GM12878 (cell line): ENCODE measurements at regions not wholly inside any gene's neighbourhood (a gene's known extent, or its start where the extent isn't known, plus 50 kb on each side); places are given as distances from the start of the nearest gene placed in this dataset.

Source experiments
- ATAC-seq: fragments of 200-7000 bp; cut with Tn5 transposase; 3 replicates; pipeline ENCODE4 v1.9.1; 2020; ENCODE audit warnings: mild to moderate bottlenecking, moderate library complexity
- BruUV-seq: library from RNA; stranded (reverse); fragments of 400-500 nt; replicated peaks from 2 replicates; lab custom pipeline; 2021; lab: Mats Ljungman, UMichigan
- CTCF ChIA-PET: fragments of 300-600 bp; sonication (Branson Sonifier 250); formaldehyde crosslinking; extraction: SDS; loops from one replicate; lab custom pipeline; 2021; ENCODE audit warnings: inconsistent platforms; lab: Yijun Ruan, JAX
- POLR2A ChIA-PET: fragments of 350-600 bp; formaldehyde crosslinking; extraction: SDS; loops from one replicate; lab custom pipeline; 2021; ENCODE audit warnings: inconsistent platforms; lab: Charles Lee
- RAD21 ChIA-PET: fragments of 300-600 bp; sonication (Branson Sonifier 250); formaldehyde crosslinking; loops from one replicate; lab custom pipeline; 2023; ENCODE audit warnings: antibody characterized with exemption; ENCODE audit not compliant: unreplicated experiment; lab: Charles Lee
- SMC1A ChIA-PET: fragments of 300-600 bp; sonication (Branson Sonifier 250); formaldehyde crosslinking; loops from one replicate; lab custom pipeline; 2023; ENCODE audit not compliant: unreplicated experiment, uncharacterized antibody; lab: Charles Lee
- DNase-seq: peaks from one replicate; pipeline ENCODE4 v3.0.0-alpha.2; 2011; ENCODE audit warnings: low read depth, low spot score
- FAIRE-seq: peaks from 3 replicates; lab custom pipeline; 2011; peaks lifted over from hg19 to GRCh38; lab: Jason Lieb, UNC
- H2AFZ ChIP-seq: 2 replicates; pipeline ENCODE4 v1.6.0; 2011; ENCODE audit warnings: low read depth, low read length, control low read depth; ENCODE audit not compliant: control insufficient read depth
- H3K27ac ChIP-seq: 2 replicates; pipeline ENCODE4 v1.5.1; 2011; ENCODE audit warnings: control low read depth; ENCODE audit not compliant: control insufficient read depth, insufficient read depth
- H3K27me3 ChIP-seq, 2 experiments: replicated peaks in 1 of 2; 2 replicates each; pipeline versions ENCODE4 v1.6.0 to v1.6.1; 2011; ENCODE audit warnings: low read length in 1 of 2; ENCODE audit not compliant: control insufficient read depth in 2 of 2, insufficient read depth in 2 of 2
- H3K36me3 ChIP-seq, 2 experiments: 2 replicates each; pipeline ENCODE4 v1.5.1; 2011; ENCODE audit warnings: low read length in 1 of 2; ENCODE audit not compliant: control insufficient read depth in 2 of 2, insufficient read depth in 2 of 2
- H3K4me1 ChIP-seq: 2 replicates; pipeline ENCODE4 v1.6.1; 2011; ENCODE audit warnings: mild to moderate bottlenecking, low read length, moderate library complexity, mixed read lengths; ENCODE audit not compliant: control insufficient read depth, insufficient read depth
- H3K4me2 ChIP-seq: 2 replicates; pipeline ENCODE4 v1.6.0; 2011; ENCODE audit warnings: control low read depth; ENCODE audit not compliant: control insufficient read depth, insufficient read depth
- H3K4me3 ChIP-seq: fragments of 200-600 bp; sonication (generic); 2 replicates; pipeline ENCODE4 v1.5.1; 2016
- H3K79me2 ChIP-seq: 2 replicates; pipeline ENCODE4 v1.6.0; 2011; ENCODE audit warnings: low read length; ENCODE audit not compliant: control insufficient read depth, insufficient read depth
- H3K9ac ChIP-seq: 2 replicates; pipeline ENCODE4 v1.8.0; 2011; ENCODE audit warnings: low read length, control low read depth, mixed read lengths; ENCODE audit not compliant: control insufficient read depth, insufficient read depth
- H3K9me3 ChIP-seq: replicated peaks from 3 replicates; pipeline ENCODE4 v1.5.1; 2011; ENCODE audit warnings: mild to moderate bottlenecking, low read length; ENCODE audit not compliant: control insufficient read depth, insufficient read depth
- H4K20me1 ChIP-seq: 2 replicates; pipeline ENCODE4 v1.6.0; 2011; ENCODE audit not compliant: control insufficient read depth, insufficient read depth
- CBX3 ChIP-seq: fragments of 200-600 bp; sonication (generic); IDR thresholded peaks from 2 replicates; pipeline ENCODE4 v1.6.1; 2016; ENCODE audit warnings: low read depth, borderline replicate concordance
- CBX5 ChIP-seq: sonication (generic); IDR thresholded peaks from 2 replicates; pipeline ENCODE4 v1.6.1; 2016; ENCODE audit warnings: low read depth, moderate library complexity, mild to moderate bottlenecking, inconsistent platforms
- CHD1 ChIP-seq: IDR thresholded peaks from 2 replicates; pipeline ENCODE4 v1.6.1; 2012; ENCODE audit warnings: low read depth, low read length, improper control_type of control experiment
- DPF2 ChIP-seq: fragments of 450-650 bp; IDR thresholded peaks from 2 replicates; pipeline ENCODE4 v1.6.1; 2017; ENCODE audit warnings: mild to moderate bottlenecking
- HDAC2 ChIP-seq: fragments of 200-600 bp; sonication (generic); IDR thresholded peaks from 2 replicates; pipeline ENCODE4 v1.6.1; 2017
- LARP7 ChIP-seq: fragments of 450-650 bp; IDR thresholded peaks from 2 replicates; pipeline ENCODE4 v1.6.1; 2017; ENCODE audit warnings: mild to moderate bottlenecking
- MEF2B ChIP-seq: fragments of 450-650 bp; IDR thresholded peaks from 2 replicates; pipeline ENCODE4 v1.6.1; 2018; ENCODE audit warnings: mild to moderate bottlenecking, moderate library complexity; ENCODE audit not compliant: partially characterized antibody, poor library complexity, severe bottlenecking
- MYB ChIP-seq: fragments of 150-350 bp; IDR thresholded peaks from 2 replicates; pipeline ENCODE4 v1.6.1; 2014; ENCODE audit warnings: mild to moderate bottlenecking, low read depth, low read length, borderline replicate concordance
- NFYA ChIP-seq: IDR thresholded peaks from 2 replicates; pipeline ENCODE4 v1.6.1; 2011; ENCODE audit warnings: low read depth, mild to moderate bottlenecking, low read length, improper control_type of control experiment, borderline replicate concordance
- NR2C1 ChIP-seq: fragments of 450-650 bp; IDR thresholded peaks from 2 replicates; pipeline ENCODE4 v1.6.1; 2017; ENCODE audit warnings: antibody characterized with exemption, mild to moderate bottlenecking, moderate library complexity
- RB1 ChIP-seq: fragments of 450-650 bp; formaldehyde crosslinking; IDR thresholded peaks from 2 replicates; pipeline ENCODE4 v1.6.1; 2017; ENCODE audit warnings: mild to moderate bottlenecking, borderline replicate concordance
- RCOR1 ChIP-seq: conservative IDR thresholded peaks from 2 replicates; pipeline ENCODE4 v1.6.1; 2012; ENCODE audit warnings: low read depth, low read length, improper control_type of control experiment
- SUPT20H ChIP-seq: IDR thresholded peaks from 2 replicates; pipeline ENCODE4 v1.6.1; 2011; ENCODE audit warnings: low read depth, mild to moderate bottlenecking, low read length, moderate library complexity, borderline replicate concordance; ENCODE audit not compliant: control insufficient read depth
- ZNF217 ChIP-seq: fragments of 450-650 bp; IDR thresholded peaks from 2 replicates; pipeline ENCODE4 v1.6.1; 2017; ENCODE audit warnings: antibody characterized with exemption, mild to moderate bottlenecking
- ZNF24 ChIP-seq: fragments of 450-650 bp; IDR thresholded peaks from 2 replicates; pipeline ENCODE4 v1.6.1; 2017; ENCODE audit warnings: antibody characterized with exemption, mild to moderate bottlenecking
- WGBS: methylation state at CpG from one replicate; pipeline ENCODE4 v1.1.6; 2016; ENCODE audit warnings: low lambda C conversion rate; ENCODE audit not compliant: insufficient replicate concordance, insufficient coverage; ENCODE audit errors: missing lambda C conversion rate; 5-methylcytosine and 5-hydroxymethylcytosine counted together
- in situ Hi-C: fragments of 300-500 bp; cut with MboI; formaldehyde crosslinking; loops from 9 replicates; pipeline ENCODE4 v1.14.3; 2018; ENCODE audit warnings: mixed read lengths
- intact Hi-C: fragments of 100-400 bp; cut with micrococcal nuclease; formaldehyde crosslinking; loops from one replicate; pipeline ENCODE4 v1.14.2; 2022; ENCODE audit not compliant: unreplicated experiment
- TF ChIP-seq, protein P1 (sequence below): IDR thresholded peaks from 2 replicates; pipeline ENCODE4 v1.6.1; 2011; ENCODE audit warnings: mild to moderate bottlenecking, low read depth, low read length, moderate library complexity; ENCODE audit not compliant: insufficient replicate concordance
- TF ChIP-seq, protein P2 (sequence below): fragments of 450-650 bp; IDR thresholded peaks from 2 replicates; pipeline ENCODE4 v1.6.1; 2017; ENCODE audit warnings: antibody characterized with exemption, mild to moderate bottlenecking, moderate library complexity
- TF ChIP-seq, protein P3 (sequence below): fragments of 450-650 bp; IDR thresholded peaks from 2 replicates; pipeline ENCODE4 v1.6.1; 2017; ENCODE audit warnings: mild to moderate bottlenecking, moderate library complexity
- TF ChIP-seq, protein P4 (sequence below): IDR thresholded peaks from 2 replicates; pipeline ENCODE4 v1.6.1; 2012; ENCODE audit warnings: low read depth, low read length, improper control_type of control experiment

DNA sequence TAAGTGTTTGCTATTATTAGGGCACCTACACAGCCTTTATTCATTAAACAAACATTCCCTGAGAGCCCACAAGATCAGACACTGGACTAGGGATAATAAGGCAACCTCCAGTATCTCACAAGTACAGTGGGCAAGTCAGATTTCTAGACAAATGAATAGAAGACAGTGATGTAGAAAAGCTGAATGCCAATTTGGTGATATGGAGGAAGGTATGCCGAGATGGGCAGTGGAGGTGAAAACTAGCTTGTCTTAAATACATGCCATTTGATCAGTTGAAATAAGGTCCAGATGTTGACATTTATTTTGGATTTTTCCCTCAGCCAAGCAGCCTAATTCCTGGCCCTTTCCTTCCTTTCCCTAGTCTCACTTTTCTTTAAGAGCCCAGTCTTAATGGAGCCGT lies 130.3 kb downstream of the RXFP2 start:
- in situ Hi-C loops = no loop called here
- RAD21 ChIA-PET = interaction anchor here (0.6 kb wide), 1 partner anchor 38 kb away, joined by 3 read pairs; no protein-coding TSS in a partner anchor
- CTCF ChIA-PET = no interaction called here
- no peak for DNase-seq
- SMC1A ChIA-PET = no interaction called here
- TF ChIP-seq SUPT20H (no peak), DPF2 (no peak), ZNF24 (no peak), MEF2B (no peak), NFYA (no peak), CBX3 (no peak), HDAC2 (no peak), CBX5 (no peak), RB1 (no peak), CHD1 (no peak), ZNF217 (no peak), RCOR1 (no peak), NR2C1 (no peak), LARP7 (no peak), MYB (no peak)
- TF ChIP-seq, protein P1, sequence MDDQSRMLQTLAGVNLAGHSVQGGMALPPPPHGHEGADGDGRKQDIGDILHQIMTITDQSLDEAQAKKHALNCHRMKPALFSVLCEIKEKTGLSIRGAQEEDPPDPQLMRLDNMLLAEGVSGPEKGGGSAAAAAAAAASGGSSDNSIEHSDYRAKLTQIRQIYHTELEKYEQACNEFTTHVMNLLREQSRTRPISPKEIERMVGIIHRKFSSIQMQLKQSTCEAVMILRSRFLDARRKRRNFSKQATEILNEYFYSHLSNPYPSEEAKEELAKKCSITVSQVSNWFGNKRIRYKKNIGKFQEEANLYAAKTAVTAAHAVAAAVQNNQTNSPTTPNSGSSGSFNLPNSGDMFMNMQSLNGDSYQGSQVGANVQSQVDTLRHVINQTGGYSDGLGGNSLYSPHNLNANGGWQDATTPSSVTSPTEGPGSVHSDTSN = no peak
- TF ChIP-seq, protein P2, sequence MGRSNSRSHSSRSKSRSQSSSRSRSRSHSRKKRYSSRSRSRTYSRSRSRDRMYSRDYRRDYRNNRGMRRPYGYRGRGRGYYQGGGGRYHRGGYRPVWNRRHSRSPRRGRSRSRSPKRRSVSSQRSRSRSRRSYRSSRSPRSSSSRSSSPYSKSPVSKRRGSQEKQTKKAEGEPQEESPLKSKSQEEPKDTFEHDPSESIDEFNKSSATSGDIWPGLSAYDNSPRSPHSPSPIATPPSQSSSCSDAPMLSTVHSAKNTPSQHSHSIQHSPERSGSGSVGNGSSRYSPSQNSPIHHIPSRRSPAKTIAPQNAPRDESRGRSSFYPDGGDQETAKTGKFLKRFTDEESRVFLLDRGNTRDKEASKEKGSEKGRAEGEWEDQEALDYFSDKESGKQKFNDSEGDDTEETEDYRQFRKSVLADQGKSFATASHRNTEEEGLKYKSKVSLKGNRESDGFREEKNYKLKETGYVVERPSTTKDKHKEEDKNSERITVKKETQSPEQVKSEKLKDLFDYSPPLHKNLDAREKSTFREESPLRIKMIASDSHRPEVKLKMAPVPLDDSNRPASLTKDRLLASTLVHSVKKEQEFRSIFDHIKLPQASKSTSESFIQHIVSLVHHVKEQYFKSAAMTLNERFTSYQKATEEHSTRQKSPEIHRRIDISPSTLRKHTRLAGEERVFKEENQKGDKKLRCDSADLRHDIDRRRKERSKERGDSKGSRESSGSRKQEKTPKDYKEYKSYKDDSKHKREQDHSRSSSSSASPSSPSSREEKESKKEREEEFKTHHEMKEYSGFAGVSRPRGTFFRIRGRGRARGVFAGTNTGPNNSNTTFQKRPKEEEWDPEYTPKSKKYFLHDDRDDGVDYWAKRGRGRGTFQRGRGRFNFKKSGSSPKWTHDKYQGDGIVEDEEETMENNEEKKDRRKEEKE = no peak
- TF ChIP-seq, protein P3, sequence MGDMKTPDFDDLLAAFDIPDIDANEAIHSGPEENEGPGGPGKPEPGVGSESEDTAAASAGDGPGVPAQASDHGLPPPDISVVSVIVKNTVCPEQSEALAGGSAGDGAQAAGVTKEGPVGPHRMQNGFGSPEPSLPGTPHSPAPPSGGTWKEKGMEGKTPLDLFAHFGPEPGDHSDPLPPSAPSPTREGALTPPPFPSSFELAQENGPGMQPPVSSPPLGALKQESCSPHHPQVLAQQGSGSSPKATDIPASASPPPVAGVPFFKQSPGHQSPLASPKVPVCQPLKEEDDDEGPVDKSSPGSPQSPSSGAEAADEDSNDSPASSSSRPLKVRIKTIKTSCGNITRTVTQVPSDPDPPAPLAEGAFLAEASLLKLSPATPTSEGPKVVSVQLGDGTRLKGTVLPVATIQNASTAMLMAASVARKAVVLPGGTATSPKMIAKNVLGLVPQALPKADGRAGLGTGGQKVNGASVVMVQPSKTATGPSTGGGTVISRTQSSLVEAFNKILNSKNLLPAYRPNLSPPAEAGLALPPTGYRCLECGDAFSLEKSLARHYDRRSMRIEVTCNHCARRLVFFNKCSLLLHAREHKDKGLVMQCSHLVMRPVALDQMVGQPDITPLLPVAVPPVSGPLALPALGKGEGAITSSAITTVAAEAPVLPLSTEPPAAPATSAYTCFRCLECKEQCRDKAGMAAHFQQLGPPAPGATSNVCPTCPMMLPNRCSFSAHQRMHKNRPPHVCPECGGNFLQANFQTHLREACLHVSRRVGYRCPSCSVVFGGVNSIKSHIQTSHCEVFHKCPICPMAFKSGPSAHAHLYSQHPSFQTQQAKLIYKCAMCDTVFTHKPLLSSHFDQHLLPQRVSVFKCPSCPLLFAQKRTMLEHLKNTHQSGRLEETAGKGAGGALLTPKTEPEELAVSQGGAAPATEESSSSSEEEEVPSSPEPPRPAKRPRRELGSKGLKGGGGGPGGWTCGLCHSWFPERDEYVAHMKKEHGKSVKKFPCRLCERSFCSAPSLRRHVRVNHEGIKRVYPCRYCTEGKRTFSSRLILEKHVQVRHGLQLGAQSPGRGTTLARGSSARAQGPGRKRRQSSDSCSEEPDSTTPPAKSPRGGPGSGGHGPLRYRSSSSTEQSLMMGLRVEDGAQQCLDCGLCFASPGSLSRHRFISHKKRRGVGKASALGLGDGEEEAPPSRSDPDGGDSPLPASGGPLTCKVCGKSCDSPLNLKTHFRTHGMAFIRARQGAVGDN = no peak
- TF ChIP-seq, protein P4, sequence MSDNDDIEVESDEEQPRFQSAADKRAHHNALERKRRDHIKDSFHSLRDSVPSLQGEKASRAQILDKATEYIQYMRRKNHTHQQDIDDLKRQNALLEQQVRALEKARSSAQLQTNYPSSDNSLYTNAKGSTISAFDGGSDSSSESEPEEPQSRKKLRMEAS = no peak
- TF ChIP-seq, all 136 proteins: peak for 0
- intact Hi-C loops = no loop called here
- 89% methylated on average over 2 of the region's 2 CpGs for WGBS
- Histone ChIP-seq H4K20me1 (no peaks in the 10 kb centered on the region), H3K27ac (no peak overlapping the region), H3K4me3 (no peak overlapping the region), H3K9ac (no peak overlapping the region), H2AFZ (no peak overlapping the region), H3K4me2 (no peak overlapping the region), H3K36me3 (no peaks in the 10 kb centered on the region), H3K27me3 (no peaks in the 10 kb centered on the region), H3K4me1 (no peaks in the 10 kb centered on the region), H3K79me2 (no peaks in the 10 kb centered on the region), H3K9me3 (no peaks in the 10 kb centered on the region)
- no peak for FAIRE-seq
- no peak for ATAC-seq
- BruUV-seq = no TSS peak
- POLR2A ChIA-PET = no interaction called here
